ENCODE measurements at regions not wholly inside any gene's neighbourhood (a gene's known extent, or its start where the extent isn't known, plus 50 kb on each side); places are given as distances from the start of the nearest gene placed in this dataset.

GRCh38 chr4:111788099-111788498 is 357.2 kb upstream of the FAM241A start:
- H3K27me3 Mint-ChIP-seq (ENCODE audit: low read depth) = no peaks in the 10 kb centered on the region
- H3K4me3 Mint-ChIP-seq (ENCODE audit: low read depth) = no peak overlapping the region
- H3K36me3 Mint-ChIP-seq (ENCODE audit: low read depth) = no peaks in the 10 kb centered on the region
- H3K4me1 Mint-ChIP-seq (ENCODE audit: low read depth) = no peaks in the 10 kb centered on the region
- no peak overlapping the region for H3K27ac Mint-ChIP-seq
- no peaks in the 10 kb centered on the region for H3K9me3 Mint-ChIP-seq
- no peak for DNase-seq (ENCODE audit: low spot score)
- intact Hi-C loops (cut with micrococcal nuclease) = no loop called here

- no peaks in the 10 kb centered on the region for H3K4me1 Mint-ChIP-seq (ENCODE audit: low read depth)
- H3K27ac Mint-ChIP-seq = no peak overlapping the region
- H3K27me3 Mint-ChIP-seq (ENCODE audit: low read depth) = no peaks in the 10 kb centered on the region
- no peak overlapping the region for H3K4me3 Mint-ChIP-seq (ENCODE audit: low read depth)
- H3K36me3 Mint-ChIP-seq (ENCODE audit: low read depth) = no peaks in the 10 kb centered on the region
- intact Hi-C loops (cut with micrococcal nuclease) = no loop called here
- H3K9me3 Mint-ChIP-seq = no peaks in the 10 kb centered on the region
- no peak for DNase-seq (ENCODE audit: low spot score)
Measured at GRCh38 chr4:111789901-111790640, 355.2 kb upstream of the FAM241A start.

DNA sequence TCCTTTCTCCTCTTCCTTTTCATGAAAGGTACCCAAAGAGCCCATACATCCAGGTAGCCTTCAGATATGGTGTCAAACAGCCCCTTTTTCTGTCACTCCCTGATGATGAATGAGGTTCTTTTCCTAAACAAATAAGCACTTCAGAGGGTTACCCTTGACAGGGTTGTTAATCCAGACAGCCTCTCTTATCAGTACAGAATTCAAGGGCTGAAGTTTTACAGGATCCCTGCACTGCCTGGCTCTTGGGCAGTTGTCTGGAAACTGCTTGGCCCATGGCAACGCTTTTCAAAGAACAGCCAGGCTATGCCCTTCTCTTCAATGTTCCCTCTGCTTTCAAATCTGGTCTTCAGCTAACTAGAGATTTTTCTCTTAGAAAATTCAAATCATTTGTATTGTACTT is 352.6 kb upstream of the FAM241A start:
- Mint-ChIP-seq H3K4me3 (ENCODE audit: low read depth) (no peak overlapping the region), H3K4me1 (ENCODE audit: low read depth) (no peaks in the 10 kb centered on the region), H3K27ac (no peak overlapping the region), H3K27me3 (ENCODE audit: low read depth) (no peaks in the 10 kb centered on the region), H3K36me3 (ENCODE audit: low read depth) (no peaks in the 10 kb centered on the region), H3K9me3 (no peaks in the 10 kb centered on the region)
- no peak for DNase-seq (ENCODE audit: low spot score)
- intact Hi-C loops (cut with micrococcal nuclease) = no loop called here

- Mint-ChIP-seq H3K27ac (no peak overlapping the region), H3K9me3 (no peaks in the 10 kb centered on the region), H3K36me3 (ENCODE audit: low read depth) (no peaks in the 10 kb centered on the region), H3K4me1 (ENCODE audit: low read depth) (no peaks in the 10 kb centered on the region), H3K4me3 (ENCODE audit: low read depth) (no peak overlapping the region), H3K27me3 (ENCODE audit: low read depth) (no peaks in the 10 kb centered on the region)
- intact Hi-C loops (cut with micrococcal nuclease) = no loop called here
- DNase-seq (ENCODE audit: low spot score) = no peak
Measured at GRCh38 chr4:111793433-111794091, 351.7 kb upstream of the FAM241A start.

GRCh38 chr4:111797455-111798163 is 347.6 kb upstream of the FAM241A start:
- no peaks in the 10 kb centered on the region for H3K27me3 Mint-ChIP-seq (ENCODE audit: low read depth)
- H3K9me3 Mint-ChIP-seq = no peaks in the 10 kb centered on the region
- intact Hi-C loops (cut with micrococcal nuclease) = no loop called here
- no peaks in the 10 kb centered on the region for H3K36me3 Mint-ChIP-seq (ENCODE audit: low read depth)
- no peak for DNase-seq (ENCODE audit: low spot score)
- H3K27ac Mint-ChIP-seq = no peak overlapping the region
- H3K4me3 Mint-ChIP-seq (ENCODE audit: low read depth) = no peak overlapping the region
- no peaks in the 10 kb centered on the region for H3K4me1 Mint-ChIP-seq (ENCODE audit: low read depth)

- Mint-ChIP-seq H3K4me3 (ENCODE audit: low read depth) (no peak overlapping the region), H3K36me3 (ENCODE audit: low read depth) (no peaks in the 10 kb centered on the region), H3K9me3 (no peaks in the 10 kb centered on the region), H3K27ac (no peak overlapping the region), H3K4me1 (ENCODE audit: low read depth) (no peaks in the 10 kb centered on the region), H3K27me3 (ENCODE audit: low read depth) (no peaks in the 10 kb centered on the region)
- DNase-seq (ENCODE audit: low spot score) = no peak
- intact Hi-C loops (cut with micrococcal nuclease) = no loop called here
Measured at GRCh38 chr4:111798840-111799239, 346.4 kb upstream of the FAM241A start.

DNA sequence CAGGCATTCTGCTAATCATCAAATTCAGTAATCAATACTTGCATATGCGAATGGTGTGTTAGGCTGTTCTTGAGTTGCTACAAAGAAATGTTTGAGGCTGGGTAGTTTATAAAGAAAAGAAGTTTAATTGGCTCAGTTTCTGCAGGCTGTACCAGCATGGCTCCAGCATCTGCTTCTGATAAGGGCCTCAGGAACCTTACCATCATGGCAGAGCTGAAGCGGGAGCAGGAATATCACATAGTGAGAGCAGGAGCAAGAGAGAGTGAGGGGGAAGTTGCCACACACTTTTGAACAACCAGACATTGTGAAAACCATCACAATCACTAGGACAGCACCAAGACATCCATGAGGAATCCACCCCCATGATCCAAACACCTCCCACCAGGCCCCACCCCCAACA is 344.7 kb upstream of the FAM241A start:
- Mint-ChIP-seq H3K27ac (no peak overlapping the region), H3K9me3 (no peaks in the 10 kb centered on the region), H3K36me3 (ENCODE audit: low read depth) (no peaks in the 10 kb centered on the region), H3K4me1 (ENCODE audit: low read depth) (no peaks in the 10 kb centered on the region), H3K27me3 (ENCODE audit: low read depth) (no peaks in the 10 kb centered on the region), H3K4me3 (ENCODE audit: low read depth) (no peak overlapping the region)
- intact Hi-C loops (cut with micrococcal nuclease) = no loop called here
- no peak for DNase-seq (ENCODE audit: low spot score)

DNA sequence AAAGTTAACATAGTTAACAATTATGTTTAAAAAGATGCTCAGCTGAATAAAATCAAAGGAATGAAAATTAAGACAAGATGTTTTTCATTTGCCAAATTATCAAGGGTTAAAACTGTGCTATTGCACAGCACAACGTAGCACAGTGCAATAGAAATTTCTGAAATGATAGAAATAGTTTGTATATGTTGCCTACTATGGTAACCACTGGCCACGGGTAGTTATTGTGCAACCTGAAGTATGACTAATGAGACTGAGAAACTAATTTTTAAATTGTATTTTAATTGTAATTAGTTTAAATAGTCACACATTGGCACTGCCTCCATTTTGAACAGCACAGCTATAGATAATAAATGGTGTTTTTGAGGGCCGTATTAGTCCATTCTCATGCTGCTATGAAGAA is 343.1 kb upstream of the FAM241A start:
- DNase-seq (ENCODE audit: low spot score) = no peak
- no peaks in the 10 kb centered on the region for H3K27me3 Mint-ChIP-seq (ENCODE audit: low read depth)
- no peaks in the 10 kb centered on the region for H3K4me1 Mint-ChIP-seq (ENCODE audit: low read depth)
- no peaks in the 10 kb centered on the region for H3K36me3 Mint-ChIP-seq (ENCODE audit: low read depth)
- intact Hi-C loops (cut with micrococcal nuclease) = no loop called here
- no peak overlapping the region for H3K4me3 Mint-ChIP-seq (ENCODE audit: low read depth)
- no peak overlapping the region for H3K27ac Mint-ChIP-seq
- no peaks in the 10 kb centered on the region for H3K9me3 Mint-ChIP-seq

GRCh38 chr4:111806331-111806730 is 338.9 kb upstream of the FAM241A start:
- Mint-ChIP-seq H3K9me3 (no peaks in the 10 kb centered on the region), H3K27me3 (ENCODE audit: low read depth) (no peaks in the 10 kb centered on the region), H3K27ac (no peak overlapping the region), H3K4me1 (ENCODE audit: low read depth) (no peaks in the 10 kb centered on the region), H3K36me3 (ENCODE audit: low read depth) (no peaks in the 10 kb centered on the region), H3K4me3 (ENCODE audit: low read depth) (no peak overlapping the region)
- intact Hi-C loops (cut with micrococcal nuclease) = no loop called here
- DNase-seq (ENCODE audit: low spot score) = no peak

GRCh38 chr4:111807576-111807975 is 337.7 kb upstream of the FAM241A start:
- no peak for DNase-seq (ENCODE audit: low spot score)
- Mint-ChIP-seq H3K27ac (no peak overlapping the region), H3K9me3 (no peaks in the 10 kb centered on the region), H3K4me3 (ENCODE audit: low read depth) (no peak overlapping the region), H3K36me3 (ENCODE audit: low read depth) (no peaks in the 10 kb centered on the region), H3K4me1 (ENCODE audit: low read depth) (no peaks in the 10 kb centered on the region), H3K27me3 (ENCODE audit: low read depth) (no peaks in the 10 kb centered on the region)
- intact Hi-C loops (cut with micrococcal nuclease) = no loop called here

DNA sequence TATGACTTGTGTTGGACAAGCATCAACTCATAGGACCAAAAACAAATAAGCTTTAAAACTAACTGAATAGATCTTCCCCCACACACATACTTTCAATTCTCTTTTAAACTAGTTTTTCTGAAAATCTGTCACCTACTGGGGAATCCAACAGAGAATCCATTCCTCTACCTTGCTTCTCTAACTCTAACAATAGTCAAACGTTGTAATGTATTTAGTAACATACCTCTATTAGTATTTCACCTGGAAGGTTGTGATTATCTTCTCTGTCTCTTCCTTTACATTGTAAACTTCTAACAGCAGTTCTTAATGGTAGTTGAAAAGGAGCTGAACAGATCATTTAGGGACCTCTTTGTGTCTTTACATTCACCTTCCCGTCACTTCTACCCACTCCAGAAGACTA is 337.1 kb upstream of the FAM241A start:
- no peak for DNase-seq (ENCODE audit: low spot score)
- no peaks in the 10 kb centered on the region for H3K9me3 Mint-ChIP-seq
- no peaks in the 10 kb centered on the region for H3K36me3 Mint-ChIP-seq (ENCODE audit: low read depth)
- H3K4me1 Mint-ChIP-seq (ENCODE audit: low read depth) = no peaks in the 10 kb centered on the region
- H3K27ac Mint-ChIP-seq = no peak overlapping the region
- H3K4me3 Mint-ChIP-seq (ENCODE audit: low read depth) = no peak overlapping the region
- intact Hi-C loops (cut with micrococcal nuclease) = no loop called here
- H3K27me3 Mint-ChIP-seq (ENCODE audit: low read depth) = no peaks in the 10 kb centered on the region

GRCh38 chr4:111811661-111812060 is 333.6 kb upstream of the FAM241A start:
- H3K27me3 Mint-ChIP-seq (ENCODE audit: low read depth) = no peaks in the 10 kb centered on the region
- no peak overlapping the region for H3K4me3 Mint-ChIP-seq (ENCODE audit: low read depth)
- intact Hi-C loops (cut with micrococcal nuclease) = no loop called here
- H3K36me3 Mint-ChIP-seq (ENCODE audit: low read depth) = no peaks in the 10 kb centered on the region
- no peak for DNase-seq (ENCODE audit: low spot score)
- no peaks in the 10 kb centered on the region for H3K4me1 Mint-ChIP-seq (ENCODE audit: low read depth)
- no peak overlapping the region for H3K27ac Mint-ChIP-seq
- H3K9me3 Mint-ChIP-seq = no peaks in the 10 kb centered on the region

- no peak for DNase-seq (ENCODE audit: low spot score)
- H3K27me3 Mint-ChIP-seq (ENCODE audit: low read depth) = no peaks in the 10 kb centered on the region
- no peak overlapping the region for H3K4me3 Mint-ChIP-seq (ENCODE audit: low read depth)
- no peaks in the 10 kb centered on the region for H3K9me3 Mint-ChIP-seq
- H3K4me1 Mint-ChIP-seq (ENCODE audit: low read depth) = no peaks in the 10 kb centered on the region
- intact Hi-C loops (cut with micrococcal nuclease) = no loop called here
- no peaks in the 10 kb centered on the region for H3K36me3 Mint-ChIP-seq (ENCODE audit: low read depth)
- H3K27ac Mint-ChIP-seq = no peak overlapping the region
Measured at GRCh38 chr4:111812114-111812513, 333.1 kb upstream of the FAM241A start.

Data from activated T-helper 2 cell treated with anti-CD3 and anti-CD28 coated beads, Interferon-gamma antibody, Interleukin-2, Interleukin-4, amounts not matched to agents 10 μg/mL and 5 μg/mL and 100 μg/mL, durations not matched to agents 14 hours and 24 hours and 36 hours (primary cell).